Left cardiac atrium (tissue), 4 donors: ENCODE measurements at regions not wholly inside any gene's neighbourhood (a gene's known extent, or its start where the extent isn't known, plus 50 kb on each side); places are given as distances from the start of the nearest gene placed in this dataset.

ENCODE experiments used
- ATAC-seq, 2 donors: fragments of 200-7000 bp; cut with Tn5 transposase; one replicate each; pipeline ENCODE4 v1.9.1; 2020; ENCODE audit warnings: mild to moderate bottlenecking in 2 of 2, moderate library complexity in 2 of 2
- DNase-seq: peaks from one replicate; pipeline ENCODE4 v3.0.0-alpha.2; 2020
- intact Hi-C, 2 donors: fragments of 100-400 bp; cut with DNase I; formaldehyde crosslinking; loops; one replicate each; pipeline versions ENCODE4 v1.14.1 to v1.15.1; 2022 to 2023
- donor health status: DM: no; HTN: yes; CAD: no.
- donor health status: DM: no; HTN: yes; CAD: no; lungs with severe emphysema.
- donor health status: DM: yes; HTN: yes; CAD: no.
- donor health status: Dilated cardiomyopathy.

GRCh38 chr9:108181441-108181840 is 674.3 kb downstream of the ACTL7B start:
- intact Hi-C loops = no loop called here

GRCh38 chr9:108180541-108180940 is 675.2 kb downstream of the ACTL7B start:
- no peak for DNase-seq
- intact Hi-C loops = no loop called here
- ATAC-seq = no peak

More at GRCh38 chr9:108181441-108181840, 674.3 kb downstream of the ACTL7B start:
- ATAC-seq = no peak
- DNase-seq = no peak

DNA sequence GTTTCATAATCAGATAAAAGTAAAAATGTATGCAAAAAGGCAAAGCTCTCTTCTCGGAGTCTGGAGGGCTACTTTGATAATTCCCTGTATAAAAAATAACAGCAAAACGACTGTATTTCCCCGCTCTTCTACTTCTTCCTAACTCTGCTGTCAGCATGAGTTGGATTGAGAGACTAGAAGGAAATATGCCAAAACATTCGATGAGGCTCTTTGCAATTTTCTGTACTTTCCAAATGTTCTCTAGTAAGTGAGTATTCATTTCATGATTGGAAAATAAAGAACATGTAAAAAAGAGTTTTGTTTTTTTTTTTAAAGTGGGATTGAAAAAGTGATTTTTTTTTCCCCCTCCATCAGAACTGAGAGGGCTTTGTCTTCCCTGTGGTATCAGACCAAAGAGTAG is 677.5 kb downstream of the ACTL7B start:
- intact Hi-C loops = no loop called here
- DNase-seq = no peak
- no peak for ATAC-seq

DNA sequence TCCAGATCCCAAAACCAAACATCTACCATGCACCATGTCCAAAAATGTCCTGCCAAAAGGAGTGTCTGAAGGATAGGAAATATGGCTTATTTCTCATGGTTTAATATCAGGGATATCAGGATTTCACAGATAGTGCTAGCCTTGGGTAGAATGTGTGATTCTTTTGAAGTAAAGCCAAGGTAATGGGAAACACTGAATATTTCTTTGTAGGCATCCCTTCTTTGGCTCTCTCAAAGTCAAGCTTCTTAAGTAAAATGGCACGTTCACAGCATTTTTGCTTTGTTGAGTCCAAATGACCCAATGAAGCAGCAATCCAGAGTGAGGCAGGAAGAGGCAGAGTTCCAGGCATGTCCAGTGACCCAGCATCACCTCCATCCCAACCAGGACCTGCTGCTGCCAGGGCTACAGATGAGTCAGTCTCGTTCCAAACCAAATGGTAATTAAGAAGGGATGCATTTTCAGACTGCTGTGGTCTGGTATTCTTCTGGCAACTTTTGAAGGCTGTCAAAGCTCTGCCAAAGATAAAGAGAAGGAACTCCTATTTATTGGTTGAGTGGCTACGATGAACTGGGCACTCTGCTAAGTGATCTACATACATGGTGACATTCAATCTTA is 678.8 kb upstream of the KLF4 start:
- ATAC-seq (no peak), DNase-seq (no peak)
- intact Hi-C loops = no loop called here

DNA sequence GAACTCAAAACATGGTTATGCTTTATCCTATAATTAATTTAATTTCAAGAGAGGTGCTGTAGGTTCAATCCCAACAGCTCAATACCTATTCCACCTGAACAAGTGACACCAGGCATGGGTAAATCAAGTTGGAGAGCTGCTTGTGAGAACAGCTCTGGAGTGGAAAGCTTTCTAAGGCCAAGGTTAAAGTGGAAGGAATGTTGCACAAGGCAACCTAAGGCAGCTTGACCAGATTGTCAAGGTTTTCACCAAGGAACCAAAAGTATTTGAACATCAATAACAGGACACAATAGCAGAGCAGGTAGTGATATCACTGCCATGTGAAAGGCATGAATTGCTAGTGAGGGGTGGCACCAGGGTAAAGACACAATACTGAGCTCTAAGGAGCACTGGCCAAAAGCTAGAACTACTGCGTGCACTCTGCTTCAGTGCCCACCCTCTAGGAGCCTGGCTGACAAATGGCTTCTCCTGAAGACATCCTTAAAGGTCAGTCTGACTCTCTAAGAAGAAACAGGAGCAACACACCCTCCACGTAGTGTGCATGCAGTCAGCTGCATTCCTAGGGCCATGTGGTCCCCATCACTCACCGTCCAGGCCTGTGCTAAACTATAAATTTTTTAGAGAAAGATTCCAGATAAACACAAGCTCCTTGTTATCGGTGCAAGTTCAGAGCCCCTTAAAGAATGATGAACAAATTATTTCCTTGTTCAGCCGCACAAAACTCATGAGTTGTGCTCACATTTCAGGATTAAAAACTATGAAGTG is 677.7 kb upstream of the KLF4 start:
- ATAC-seq (no peak), DNase-seq (no peak)
- intact Hi-C loops = no loop called here

DNA sequence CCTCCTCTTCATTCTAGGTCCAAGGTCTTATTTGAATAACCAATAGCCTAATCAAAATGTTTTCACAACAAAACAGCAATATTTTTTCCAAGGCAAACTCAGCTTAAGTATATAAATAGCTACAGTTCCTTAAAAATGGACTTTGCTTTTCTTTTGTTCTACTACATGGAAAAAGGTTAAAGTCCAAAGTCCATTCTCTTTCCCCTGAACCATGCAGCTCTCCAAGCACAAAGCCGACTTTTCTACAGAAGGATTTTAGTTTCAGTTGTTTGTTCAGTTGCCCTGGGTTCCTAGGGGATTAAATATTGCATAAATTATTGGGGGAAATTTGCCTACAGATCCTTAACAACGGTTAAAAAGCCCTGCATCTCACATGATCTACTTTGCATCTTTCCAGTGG is 677.0 kb upstream of the KLF4 start:
- no peak for DNase-seq
- no peak for ATAC-seq
- intact Hi-C loops = no loop called here

GRCh38 chr9:108163321-108164005 is 673.9 kb upstream of the KLF4 start:
- no peak for DNase-seq
- ATAC-seq = peak in 1 of 2 donors; percentile 40
- intact Hi-C loops = no loop called here

DNA sequence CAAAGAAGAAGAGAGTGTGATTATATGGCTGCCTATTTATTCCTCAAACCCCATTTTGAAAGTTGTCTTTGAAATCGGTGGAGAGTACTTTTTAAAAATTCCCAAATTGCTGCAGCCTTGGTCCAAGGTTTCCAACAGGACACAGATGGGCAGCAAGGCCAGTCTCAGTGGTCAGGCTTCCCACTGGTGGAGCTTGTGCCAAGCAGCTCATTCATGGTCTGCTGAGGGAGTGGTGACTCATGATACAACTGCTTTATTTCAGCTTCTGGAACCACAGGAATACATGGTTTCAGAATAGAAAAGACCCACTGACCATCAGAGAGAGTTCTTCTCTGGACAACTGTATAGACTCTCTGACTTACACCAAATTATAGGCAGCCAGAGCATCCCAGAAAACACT is 673.1 kb upstream of the KLF4 start:
- peak in 1 of 2 donors; percentile 62 for ATAC-seq
- intact Hi-C loops = no loop called here
- DNase-seq = no peak

GRCh38 chr9:108161503-108161902 is 671.9 kb upstream of the KLF4 start:
- DNase-seq (no peak), ATAC-seq (no peak)
- intact Hi-C loops = no loop called here

- intact Hi-C loops = no loop called here
- ATAC-seq (peak in 1 of 2 donors; percentile 24), DNase-seq (no peak)
Observed at GRCh38 chr9:108160706-108161355, 671.3 kb upstream of the KLF4 start.

DNA sequence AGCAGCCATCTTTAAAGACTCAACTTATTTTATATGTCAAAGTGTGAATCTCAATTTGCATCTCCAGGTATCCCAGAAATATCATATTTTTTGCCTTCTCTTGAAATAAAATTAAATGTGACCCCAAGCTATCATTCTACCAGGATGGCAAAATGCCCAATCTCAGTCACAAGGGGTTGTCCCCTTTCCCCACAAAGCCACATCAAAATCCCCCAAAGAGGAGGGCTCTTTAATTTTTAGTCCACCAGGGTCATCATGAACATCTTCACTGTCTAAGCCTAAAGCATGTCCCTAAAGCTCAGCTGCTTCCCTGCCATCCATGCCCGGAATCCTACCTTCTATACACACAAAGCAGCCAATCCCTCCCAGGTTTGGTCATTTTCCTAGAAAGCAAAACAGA is 670.5 kb upstream of the KLF4 start:
- DNase-seq (no peak), ATAC-seq (no peak)
- intact Hi-C loops = no loop called here

- DNase-seq = no peak
- intact Hi-C loops = no loop called here
- ATAC-seq = no peak
Observed at GRCh38 chr9:108158236-108158995, 668.8 kb upstream of the KLF4 start.

DNA sequence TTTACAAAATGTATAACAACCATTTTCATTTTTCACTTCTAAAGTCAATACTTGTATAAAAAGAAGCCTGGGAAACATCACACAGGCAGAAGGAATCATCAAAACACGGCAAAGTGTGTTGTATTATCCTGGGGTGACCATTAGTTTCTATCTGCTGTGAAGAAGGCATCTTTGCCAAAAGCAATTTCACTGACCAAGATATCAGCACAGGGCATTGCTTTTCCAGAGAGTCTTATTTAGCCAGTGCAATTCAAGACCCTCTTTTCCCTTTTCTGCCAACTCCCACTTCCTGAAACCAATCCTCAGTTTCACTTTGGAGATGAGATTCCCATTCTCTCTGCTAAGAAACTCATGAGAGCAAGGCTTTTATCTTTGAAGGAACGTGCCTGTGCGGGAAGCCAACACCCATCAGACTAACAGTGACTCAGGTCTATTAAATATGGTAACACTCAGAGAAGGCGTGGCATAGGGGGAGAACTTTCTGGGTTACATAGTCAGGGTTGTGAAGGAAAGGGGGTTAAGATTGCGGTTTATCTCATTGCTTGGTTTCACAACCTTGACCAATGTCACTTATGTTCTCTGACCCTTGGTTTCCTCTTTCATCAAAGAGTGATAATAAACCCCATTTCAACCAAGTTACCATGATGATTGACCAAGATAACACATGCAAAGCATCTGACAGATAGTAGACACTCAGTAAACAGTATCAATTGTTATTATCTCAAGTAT is 666.9 kb upstream of the KLF4 start:
- DNase-seq = peak; percentile 24
- intact Hi-C loops = no loop called here
- peak in 1 of 2 donors; percentile 60 for ATAC-seq

- ATAC-seq (no peak), DNase-seq (no peak)
- intact Hi-C loops = no loop called here
Observed at GRCh38 chr9:108153416-108153815, 663.8 kb upstream of the KLF4 start.

DNA sequence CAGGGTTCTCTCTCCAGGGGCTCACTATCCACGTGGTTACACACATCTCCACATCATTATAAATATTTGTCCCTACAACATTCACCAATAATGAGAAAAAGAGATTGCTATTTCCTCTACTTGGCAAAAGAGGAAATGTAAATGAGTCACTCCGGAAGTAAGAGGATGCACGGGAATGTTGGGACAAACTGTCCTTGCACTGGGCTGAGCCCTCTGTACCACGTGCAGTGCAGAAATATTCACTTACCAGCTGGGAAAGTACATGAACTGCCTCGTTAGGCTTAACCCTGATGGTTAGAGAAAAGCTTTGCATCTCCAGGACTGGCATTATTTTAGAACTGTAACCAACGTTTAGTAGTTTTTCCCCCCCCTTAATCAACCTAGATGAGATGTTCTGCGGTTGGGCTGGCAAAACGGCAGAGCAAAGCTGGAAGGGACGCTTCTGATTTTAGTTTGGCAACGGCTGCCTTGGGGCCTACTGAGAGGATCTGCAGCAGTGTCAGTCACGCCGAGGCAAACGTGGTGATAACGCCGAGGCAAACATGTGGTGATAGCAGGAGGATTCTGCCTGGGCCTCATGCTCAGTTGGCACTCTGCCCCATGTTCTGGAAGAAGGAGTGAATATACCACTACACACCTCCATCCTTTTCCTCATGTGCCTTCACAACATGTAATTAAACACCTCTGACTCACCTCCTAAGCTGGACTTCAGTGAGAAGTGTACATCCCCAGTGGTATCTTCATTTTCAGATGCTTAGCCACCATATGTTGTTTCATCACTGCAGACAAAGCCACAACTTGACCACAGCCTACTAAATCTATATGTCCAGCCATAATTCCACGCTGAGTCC is 661.4 kb upstream of the KLF4 start:
- peak; percentile 65 for DNase-seq
- intact Hi-C loops = no loop called here

GRCh38 chr9:108149326-108149725 is 659.8 kb upstream of the KLF4 start:
- intact Hi-C loops = no loop called here
- DNase-seq = no peak
- no peak for ATAC-seq

More for the DNA sequence above, 661.4 kb upstream of the KLF4 start:
- peak; percentile 70 to 93 for ATAC-seq

GRCh38 chr9:108142504-108143201 is 653.1 kb upstream of the KLF4 start:
- intact Hi-C loops = no loop called here
- ATAC-seq (peak; percentile 97), DNase-seq (peak; percentile 87)
